AG10803 (cell line): ENCODE measurements at regions not wholly inside any gene's neighbourhood (a gene's known extent, or its start where the extent isn't known, plus 50 kb on each side); places are given as distances from the start of the nearest gene placed in this dataset.
A peak's percentile ranks its signal among the peaks of the same experiment; 100 is the strongest.
"Not testable (repeated sequence)": the region's sequence is repeated elsewhere in the genome, so short reads cannot be mapped to it uniquely, and the experiment has no call there.

Experiments
- DNase-seq: peaks from one replicate; pipeline ENCODE4 v3.0.0; 2010; ENCODE audit warnings: low read depth
- H3K4me3 ChIP-seq: 2 replicates; pipeline ENCODE4 v1.5.1; 2011; ENCODE audit warnings: mild to moderate bottlenecking, low read length, control low read depth
- TF ChIP-seq, protein P1 (sequence below): conservative IDR thresholded peaks from 2 replicates; pipeline ENCODE4 v1.5.1; 2011; ENCODE audit warnings: mild to moderate bottlenecking, low read length, control low read depth, inconsistent platforms

DNA sequence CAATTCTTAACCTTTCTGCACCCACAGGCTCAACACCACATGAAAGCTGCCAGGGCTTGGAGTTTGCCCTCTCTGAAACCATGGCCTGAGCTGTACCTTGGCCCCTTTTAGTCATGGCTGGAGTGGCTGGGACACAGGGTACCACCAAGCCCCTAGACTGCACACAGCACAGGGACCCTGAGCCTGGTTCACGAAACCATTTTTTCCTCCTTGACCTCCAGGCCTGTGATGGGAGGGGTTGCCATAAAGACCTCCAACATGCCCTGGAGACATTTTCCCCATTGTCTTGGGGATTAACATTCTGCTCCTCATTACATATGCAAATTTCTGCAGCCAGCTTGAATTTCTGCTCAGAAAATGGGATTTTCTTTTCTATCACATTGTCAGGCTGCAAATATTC is 113.4 kb downstream of the XPNPEP1 start:
- not testable (repeated sequence) for H3K4me3 ChIP-seq, DNase-seq

DNA sequence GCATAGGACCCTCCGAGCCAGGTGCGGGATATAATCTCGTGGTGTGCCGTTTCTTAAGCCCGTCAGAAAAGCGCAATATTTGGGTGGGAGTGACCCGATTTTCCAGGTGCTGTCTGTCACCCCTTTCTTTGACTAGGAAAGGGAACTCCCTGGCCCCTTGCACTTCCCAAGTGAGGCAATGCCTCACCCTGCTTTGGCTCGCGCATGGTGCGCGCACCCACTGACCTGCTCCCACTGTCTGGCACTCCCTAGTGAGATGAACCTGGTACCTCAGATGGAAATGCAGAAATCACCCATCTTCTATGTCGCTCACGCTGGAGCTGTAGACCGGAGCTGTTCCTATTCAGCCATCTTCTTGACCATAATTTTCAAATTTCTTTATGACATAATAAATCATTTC is 122.1 kb downstream of the XPNPEP1 start:
- DNase-seq, H3K4me3 ChIP-seq: not testable (repeated sequence)

DNA sequence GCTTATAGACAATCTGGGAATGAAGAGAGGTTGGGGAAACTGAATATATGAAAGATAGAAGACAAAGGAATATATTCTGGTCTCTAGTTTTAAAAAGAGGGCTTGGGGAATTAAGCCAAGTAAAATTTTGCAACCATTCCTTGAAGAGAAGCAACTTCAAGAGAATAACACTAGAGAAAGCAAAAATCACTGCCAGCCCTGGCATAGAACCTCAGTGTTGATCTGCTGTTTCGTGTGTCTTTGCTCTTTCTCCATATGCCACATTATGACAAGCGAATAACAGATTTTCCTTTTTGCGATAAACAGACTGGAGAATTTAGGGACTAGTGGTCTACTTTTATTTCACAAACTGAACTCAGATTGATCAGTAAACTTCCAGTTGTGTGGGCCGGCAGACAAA is 132.7 kb downstream of the XPNPEP1 start:
- TF ChIP-seq, protein P1, sequence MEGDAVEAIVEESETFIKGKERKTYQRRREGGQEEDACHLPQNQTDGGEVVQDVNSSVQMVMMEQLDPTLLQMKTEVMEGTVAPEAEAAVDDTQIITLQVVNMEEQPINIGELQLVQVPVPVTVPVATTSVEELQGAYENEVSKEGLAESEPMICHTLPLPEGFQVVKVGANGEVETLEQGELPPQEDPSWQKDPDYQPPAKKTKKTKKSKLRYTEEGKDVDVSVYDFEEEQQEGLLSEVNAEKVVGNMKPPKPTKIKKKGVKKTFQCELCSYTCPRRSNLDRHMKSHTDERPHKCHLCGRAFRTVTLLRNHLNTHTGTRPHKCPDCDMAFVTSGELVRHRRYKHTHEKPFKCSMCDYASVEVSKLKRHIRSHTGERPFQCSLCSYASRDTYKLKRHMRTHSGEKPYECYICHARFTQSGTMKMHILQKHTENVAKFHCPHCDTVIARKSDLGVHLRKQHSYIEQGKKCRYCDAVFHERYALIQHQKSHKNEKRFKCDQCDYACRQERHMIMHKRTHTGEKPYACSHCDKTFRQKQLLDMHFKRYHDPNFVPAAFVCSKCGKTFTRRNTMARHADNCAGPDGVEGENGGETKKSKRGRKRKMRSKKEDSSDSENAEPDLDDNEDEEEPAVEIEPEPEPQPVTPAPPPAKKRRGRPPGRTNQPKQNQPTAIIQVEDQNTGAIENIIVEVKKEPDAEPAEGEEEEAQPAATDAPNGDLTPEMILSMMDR, result no peak
- no peak for DNase-seq
- H3K4me3 ChIP-seq, result no peak overlapping the region

DNA sequence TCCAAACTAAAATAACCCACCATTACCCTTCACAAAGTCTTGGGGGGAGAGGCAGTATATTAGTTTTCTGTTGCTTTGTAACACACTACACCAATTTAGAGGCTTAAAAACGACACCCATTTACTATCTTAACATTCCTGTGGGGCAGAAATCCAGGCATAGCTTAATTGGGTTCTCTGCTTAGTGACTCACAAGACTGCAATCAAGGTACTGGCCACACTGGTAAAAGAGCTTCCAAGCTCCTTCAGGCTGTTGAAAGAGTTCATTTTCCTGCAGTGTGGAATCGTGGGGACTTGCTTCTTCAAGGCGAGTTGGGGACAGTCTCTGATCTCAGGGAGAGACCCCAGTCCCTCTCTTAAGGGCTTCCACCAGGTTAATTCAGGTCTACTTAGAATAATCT is 139.1 kb downstream of the XPNPEP1 start:
- DNase-seq, result peak; percentile 45
- TF ChIP-seq, protein P1, result no peak
- H3K4me3 ChIP-seq, result no peak overlapping the region

DNA sequence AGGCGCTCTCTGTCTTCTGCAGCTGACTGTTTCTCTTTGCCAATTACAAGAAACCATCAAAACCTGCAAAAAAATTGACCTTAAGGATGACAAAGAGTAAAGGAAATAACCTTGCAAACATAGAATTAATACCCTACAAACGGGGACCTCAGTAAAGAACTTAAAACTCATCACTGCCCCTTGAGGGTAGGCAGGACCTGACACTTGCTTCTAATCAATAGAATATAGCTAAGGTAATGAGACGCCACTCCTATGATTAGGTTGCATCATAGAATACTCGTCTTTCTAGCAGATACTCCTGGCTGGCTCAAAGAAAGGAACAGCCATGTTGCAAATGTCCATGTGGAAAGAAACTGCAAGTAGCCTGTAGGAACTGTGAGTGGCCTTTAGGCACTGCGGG is 140.0 kb downstream of the XPNPEP1 start:
- H3K4me3 ChIP-seq, result no peak overlapping the region
- TF ChIP-seq, protein P1, result no peak
- DNase-seq, result no peak

DNA sequence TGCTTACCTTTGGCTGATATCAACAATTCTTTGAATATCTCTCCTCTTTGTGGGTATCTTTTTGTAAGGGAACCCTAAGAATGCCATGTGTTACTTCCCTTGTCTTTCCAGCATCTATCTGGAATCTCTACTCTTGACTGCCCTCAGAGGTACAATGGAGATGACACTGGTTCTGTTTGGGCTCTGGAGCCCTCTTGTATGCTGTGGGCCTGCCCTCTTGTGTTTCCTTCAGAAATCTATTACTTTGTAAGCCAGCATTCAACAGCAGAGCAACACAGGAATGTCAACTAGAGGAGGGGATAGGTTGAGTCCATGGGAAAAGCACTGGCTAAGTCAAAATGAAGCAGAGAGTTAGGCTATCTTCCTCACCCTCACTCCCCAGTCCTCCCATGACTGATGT is 142.3 kb downstream of the XPNPEP1 start:
- TF ChIP-seq, protein P1, result no peak
- no peak for DNase-seq
- H3K4me3 ChIP-seq, result no peak overlapping the region

DNA sequence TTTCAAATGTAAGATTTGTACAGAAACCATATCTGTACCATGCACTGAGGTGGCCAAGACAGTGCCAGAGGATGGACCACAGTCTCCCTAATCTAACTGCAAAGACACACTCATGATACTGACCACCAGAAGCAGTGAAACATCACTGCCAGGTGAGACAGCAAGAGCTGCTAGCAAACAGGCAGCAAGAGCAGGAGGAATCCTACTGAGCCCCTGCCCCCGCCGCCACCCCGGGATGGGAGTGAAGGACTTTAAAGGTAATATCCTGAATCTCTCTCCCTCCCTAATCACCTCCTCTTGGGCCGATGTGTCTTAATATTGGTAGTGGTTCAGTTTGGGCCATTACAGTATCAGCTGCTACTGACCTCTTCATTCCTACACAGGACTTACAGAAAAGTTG is 144.3 kb downstream of the XPNPEP1 start:
- H3K4me3 ChIP-seq, result no peak overlapping the region
- TF ChIP-seq, protein P1, result no peak
- DNase-seq, result no peak

DNA sequence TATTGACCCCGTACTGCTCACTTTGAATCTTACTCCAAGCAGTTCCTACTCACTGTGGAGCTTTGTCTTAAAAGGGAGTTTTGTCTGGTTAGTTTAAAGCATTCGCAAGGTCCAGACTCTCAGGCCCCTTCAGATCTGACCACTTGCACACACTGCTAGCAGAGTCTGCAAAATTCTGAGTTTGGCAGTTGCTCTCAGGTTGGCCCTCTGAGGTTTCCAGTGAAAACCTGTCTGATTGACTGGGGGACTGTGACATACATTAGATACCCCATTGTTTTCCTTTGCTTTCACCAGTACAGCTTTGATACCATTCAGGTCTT is 149.2 kb downstream of the XPNPEP1 start:
- TF ChIP-seq, protein P1, result no peak
- DNase-seq, result no peak
- no peak overlapping the region for H3K4me3 ChIP-seq
